GM21529 (cell line): ENCODE measurements at regions not wholly inside any gene's neighbourhood (a gene's known extent, or its start where the extent isn't known, plus 50 kb on each side); places are given as distances from the start of the nearest gene placed in this dataset.
"Not testable (repeated sequence)": the region's sequence is repeated elsewhere in the genome, so short reads cannot be mapped to it uniquely, and the experiment has no call there.

Experiments used
- ATAC-seq: cut with Tn5 transposase; IDR thresholded peaks from one replicate; pipeline ENCODE4 v1.9.1; 2021; ENCODE audit not compliant: unreplicated experiment

DNA sequence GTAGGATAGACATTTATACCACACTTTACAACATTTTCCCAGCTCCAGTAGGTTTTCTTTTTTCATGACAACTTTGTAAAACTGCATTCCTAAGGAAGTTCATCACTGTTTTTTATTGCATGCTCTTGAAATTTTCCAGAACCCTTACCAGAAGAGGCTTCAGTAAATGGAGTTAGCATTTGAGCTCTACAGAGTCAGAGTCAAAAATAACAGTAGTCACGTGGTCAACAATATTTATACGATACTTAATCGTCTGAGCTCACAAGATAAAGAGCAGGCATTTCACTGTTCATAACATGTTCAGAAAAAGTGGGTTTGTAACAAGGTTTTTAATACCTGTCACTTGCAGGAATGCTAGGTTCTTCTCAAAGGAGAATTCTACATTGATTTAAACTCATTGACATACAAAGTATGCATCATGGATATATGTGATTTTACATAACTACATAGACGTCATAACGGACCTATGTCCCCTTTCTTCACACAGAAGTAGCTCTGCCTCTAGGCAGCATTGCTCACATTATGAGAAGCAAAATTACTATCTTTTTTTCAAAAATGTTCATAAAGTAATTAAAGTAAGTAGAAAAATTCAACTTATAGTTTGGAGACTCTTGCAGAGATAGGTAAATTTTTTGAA is 187.0 kb upstream of the COL3A1 start:
- ATAC-seq, result no peak

DNA sequence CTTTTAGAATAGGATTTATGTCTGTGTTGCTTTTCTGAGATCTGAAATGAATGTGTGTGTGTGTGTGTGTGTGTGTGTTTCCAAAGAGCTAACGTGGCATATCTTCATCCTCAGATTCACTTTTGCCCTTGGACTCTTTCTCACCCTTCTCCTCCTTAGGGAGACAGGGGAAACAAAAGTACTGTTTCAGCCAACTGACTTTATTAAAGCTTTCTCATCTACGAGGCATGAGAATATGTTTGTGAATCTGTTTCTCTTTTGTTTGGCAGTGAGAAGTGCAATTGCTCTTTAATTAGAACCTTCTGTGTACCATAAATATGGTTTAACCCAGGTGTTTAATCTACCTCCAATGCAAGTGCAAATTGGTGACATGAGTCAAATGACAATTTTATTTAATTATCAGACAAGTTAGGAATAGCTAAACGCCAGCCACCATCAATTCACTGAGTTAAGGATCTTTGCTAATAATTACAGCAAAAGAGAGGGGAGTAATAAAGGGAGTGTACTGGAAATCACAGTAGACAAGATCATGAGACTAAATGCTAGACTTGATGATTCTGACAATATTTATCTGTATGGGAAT is 186.4 kb upstream of the COL3A1 start:
- no peak for ATAC-seq

DNA sequence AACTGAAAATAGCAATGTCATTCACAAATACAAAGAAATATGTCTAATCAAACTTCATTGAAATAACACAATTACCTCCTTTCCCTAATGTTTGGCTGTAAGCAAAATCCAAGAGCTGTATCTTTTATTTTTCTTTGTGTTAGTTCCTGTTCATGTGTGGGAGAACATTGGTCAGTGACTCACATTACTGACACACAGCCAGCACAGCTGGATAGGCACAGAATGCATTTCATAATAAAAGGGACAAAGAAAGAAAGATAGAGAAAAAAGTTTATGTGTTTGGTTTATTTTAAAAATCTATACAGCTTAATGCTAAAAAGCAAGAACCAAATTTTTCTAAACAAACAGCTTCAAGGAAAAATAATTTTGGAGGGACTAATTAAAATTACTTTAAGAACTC is 185.6 kb upstream of the COL3A1 start:
- ATAC-seq, result no peak

DNA sequence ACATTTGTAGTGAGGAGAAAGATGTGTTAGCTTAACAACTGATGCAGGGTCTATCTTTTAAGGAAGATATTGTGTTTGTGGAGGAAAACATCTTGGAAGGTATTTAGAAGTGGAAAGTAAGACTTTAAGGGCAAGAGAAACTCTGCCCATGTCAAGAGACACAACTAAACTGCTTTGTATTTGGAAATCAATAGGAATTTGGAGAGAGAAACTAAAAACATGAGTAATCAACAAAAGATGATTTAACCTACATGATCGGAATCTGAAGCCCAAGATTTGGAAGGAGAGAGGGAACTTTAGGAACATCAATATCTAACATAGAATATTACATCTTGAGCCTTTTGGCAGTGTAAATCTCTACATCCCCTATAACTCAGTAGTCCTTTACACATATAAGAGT is 184.2 kb upstream of the COL3A1 start:
- no peak for ATAC-seq

DNA sequence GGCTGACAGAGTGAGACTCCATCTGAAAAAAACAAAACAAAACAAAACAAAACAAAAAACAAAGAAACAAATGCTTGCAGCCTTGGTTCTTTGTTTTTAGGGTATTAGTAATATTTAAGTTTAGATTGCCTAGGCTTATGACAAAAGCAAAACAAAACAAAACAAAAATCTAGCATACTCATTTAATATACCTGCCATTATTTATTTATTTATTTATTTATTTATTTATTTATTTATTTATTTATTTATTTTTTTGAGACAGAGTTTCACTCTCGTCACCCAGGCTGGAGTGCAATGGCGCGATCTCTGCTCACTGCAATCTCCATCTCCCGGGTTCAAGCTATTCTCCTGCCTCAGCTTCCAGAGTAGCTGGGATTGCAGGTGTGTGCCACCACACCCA is 179.7 kb upstream of the COL3A1 start:
- not testable (repeated sequence) for ATAC-seq

DNA sequence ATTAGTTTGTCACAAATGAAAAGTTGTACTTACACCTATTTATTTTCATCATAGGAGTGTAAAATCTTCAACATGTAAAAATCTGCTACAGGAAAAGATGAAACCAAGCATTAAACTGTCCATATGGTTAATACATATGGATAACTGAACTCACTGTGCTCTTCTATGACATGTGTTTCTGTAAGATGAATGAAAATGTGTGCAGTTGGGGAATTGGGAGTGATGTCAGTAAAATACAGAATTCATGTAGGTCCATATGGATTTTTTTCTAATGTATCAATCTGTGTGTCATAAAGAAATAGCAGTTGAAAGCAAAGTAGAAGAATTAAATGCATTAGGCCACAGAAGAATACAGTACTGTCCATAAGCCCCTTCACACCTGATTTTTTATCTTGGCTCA is 178.4 kb upstream of the COL3A1 start:
- no peak for ATAC-seq

DNA sequence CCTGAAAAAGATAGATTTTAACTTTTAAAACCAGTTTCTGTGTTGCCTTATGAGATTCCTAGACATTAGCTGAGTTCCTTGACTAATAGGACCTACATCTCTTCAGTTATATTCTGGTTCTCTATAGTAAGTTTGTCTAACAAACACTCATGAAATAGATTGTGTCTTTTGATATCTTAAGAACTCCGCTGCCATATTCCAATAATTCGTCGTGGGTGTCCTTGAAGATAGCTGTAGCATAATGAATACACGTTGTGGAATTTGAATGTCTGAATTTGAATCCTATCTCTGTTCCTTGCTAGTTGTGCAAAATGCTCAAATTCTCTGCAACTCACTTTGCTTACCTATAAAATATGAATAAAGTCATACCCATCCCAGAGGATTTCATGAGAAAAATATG is 176.8 kb upstream of the COL3A1 start:
- no peak for ATAC-seq

DNA sequence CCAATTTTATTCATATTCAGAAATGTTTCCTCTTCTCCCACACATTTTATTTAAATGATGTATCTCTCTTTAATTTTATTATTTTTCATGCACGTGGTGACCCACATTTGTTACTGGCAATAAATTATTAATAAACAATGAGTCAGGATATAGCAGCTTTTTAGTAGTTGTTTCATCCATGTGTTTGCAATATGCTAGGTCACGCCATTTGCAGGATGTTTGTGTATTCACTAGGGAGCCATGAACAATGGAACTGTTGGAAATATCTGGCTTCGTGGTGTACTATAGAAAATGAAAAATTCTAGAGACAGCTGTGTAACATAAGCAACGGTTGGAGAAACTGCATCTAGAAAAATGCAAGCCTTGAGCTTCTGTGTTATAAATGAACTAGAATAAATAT is 176.0 kb upstream of the COL3A1 start:
- ATAC-seq, result no peak

DNA sequence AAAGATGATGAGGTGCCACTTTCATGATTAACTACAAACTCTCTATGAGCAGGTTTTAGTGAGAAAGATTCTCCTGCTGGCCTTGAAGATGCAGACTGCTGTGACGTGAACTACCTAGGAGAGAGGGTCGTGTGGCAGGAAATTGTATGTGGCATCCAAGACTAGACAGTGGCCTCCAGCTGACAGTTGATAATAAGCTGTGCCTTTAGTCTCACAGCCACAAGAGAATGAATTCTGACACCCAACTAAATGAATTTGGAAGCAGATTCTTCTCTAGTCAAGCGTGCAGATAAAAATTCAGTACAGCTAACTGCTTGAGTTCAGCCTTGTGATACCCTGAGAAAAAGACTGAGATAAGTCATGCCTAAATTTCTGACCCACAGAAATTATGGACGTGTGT is 169.0 kb upstream of the COL3A1 start:
- no peak for ATAC-seq

DNA sequence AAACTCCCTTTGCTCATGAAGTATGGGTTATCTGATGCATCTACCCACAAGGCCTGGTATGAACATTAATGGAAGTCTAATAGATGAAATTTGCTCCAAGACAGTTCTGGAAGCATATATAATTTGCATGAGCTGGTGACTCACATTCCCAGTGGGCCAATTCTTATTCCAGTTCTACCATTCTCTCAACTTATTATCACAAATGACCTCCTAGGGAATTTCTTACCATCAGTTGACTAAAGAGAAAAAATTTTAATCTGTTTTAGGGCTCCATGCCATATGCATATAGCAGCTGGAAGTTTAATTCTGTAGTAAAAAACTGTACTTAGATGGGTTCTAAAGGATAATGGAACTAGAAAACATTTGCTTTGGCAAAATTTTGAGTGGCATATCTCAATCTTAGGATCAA is 165.2 kb upstream of the COL3A1 start:
- ATAC-seq, result no peak

DNA sequence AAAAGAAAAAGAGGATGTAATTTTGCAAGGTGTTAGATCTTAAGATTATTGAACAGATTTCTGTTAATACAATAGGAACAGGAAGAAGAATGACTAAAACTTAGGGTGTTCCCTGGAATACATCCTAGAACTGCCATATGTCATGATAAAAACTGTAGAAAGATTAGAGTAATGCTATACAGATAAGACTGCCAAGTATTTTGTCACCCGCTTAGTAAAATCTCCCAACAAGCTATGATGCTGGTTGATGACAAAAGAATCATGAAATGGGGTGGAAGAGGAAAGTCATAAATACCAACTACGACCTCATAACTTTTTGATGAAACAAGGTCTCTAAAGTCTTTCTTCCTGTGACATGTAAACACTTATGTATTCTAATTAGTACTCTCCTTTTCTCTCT is 163.6 kb upstream of the COL3A1 start:
- ATAC-seq, result no peak

DNA sequence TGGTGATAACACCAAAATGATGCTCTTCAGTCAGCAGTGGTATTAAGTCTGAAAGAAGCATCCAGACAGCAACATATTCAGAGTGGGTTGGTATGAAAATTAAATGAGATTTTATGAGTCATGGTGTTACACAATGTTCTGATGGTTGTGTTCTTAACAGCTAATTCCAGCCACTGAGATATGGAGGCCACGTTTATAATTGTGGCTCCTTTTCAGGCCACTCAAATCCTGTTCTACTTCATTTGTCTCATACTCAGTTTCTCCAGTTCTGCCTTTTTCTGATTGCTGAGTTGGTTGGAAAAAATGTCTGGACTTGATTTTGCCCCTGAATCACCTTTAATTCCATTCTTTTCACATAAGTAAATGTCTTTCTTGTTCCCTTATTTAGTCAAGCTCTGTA is 162.7 kb upstream of the COL3A1 start:
- no peak for ATAC-seq

DNA sequence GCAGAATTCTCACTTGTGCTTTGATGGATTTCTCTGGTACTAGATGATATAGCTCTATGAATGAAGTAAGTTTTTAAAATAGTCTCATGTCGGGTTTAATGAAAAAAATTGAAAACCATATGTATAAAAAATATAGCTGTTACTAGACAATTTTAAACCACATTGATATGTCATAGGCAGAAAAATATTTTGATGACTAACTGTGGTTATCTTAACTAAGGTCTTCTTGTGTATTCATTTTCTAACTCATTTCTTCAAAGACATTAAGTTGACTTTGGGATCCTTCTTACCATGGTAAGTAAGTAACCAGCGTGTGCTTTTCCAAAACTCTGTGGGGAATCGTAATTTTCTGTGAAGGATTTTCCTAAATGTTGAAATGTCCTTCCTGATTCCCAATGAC is 160.9 kb upstream of the COL3A1 start:
- no peak for ATAC-seq

DNA sequence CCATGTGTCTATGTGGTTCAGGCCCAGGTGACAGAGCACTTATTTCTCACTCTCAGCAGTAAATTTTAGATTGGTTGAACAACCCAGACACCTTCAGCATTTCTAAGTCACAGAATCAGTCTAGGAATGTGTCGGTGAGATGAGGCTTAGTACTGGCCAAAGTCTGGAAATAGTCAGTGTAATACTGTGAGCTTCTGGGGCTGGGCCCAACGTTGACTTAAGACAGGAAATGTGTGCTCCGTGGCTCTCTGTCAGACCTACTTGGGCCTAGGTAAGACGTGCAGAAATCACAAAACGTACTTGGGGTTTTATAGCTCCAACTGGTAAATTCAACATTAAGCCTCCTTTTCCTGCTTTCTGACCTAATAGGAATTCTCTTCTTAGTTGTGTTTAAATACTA is 160.3 kb upstream of the COL3A1 start:
- ATAC-seq, result no peak

DNA sequence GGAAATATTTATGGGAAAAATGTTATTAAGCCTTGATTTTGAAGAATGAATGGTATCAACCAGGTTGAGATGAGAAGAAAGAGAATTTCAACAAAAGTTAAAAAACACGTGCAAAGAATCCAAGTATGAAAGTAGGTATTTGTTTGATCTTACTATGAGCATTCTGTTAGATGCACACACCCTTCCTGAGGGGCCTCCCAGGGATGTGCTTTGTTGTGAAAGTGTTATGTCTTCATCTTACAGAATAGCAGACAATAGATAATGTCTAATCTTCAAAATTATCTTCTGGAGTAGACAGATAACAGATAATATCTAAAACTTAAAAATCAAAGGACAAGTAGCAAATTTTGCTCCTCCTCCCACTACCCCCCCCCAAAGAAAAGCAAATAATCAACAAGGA is 155.2 kb upstream of the COL3A1 start:
- ATAC-seq, result no peak

DNA sequence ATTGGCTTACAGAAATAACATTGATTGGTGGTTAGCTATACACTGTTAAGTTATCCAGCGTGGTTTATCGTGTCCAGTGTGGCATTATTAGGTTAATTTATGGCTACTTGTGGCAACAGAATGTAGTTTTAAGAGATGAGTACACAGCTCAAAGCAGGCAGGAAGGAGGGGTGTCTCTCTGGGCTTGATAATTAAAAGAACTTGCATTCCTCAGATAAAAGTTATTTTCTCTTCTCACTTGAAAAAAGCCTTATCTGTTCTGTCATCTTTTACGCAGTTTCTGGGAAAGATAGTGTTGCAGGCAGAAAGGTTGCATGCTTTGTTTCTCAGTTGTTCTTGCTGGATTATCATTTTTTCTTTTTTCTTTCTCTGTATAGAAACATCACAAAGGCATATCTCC is 154.4 kb upstream of the COL3A1 start:
- no peak for ATAC-seq

DNA sequence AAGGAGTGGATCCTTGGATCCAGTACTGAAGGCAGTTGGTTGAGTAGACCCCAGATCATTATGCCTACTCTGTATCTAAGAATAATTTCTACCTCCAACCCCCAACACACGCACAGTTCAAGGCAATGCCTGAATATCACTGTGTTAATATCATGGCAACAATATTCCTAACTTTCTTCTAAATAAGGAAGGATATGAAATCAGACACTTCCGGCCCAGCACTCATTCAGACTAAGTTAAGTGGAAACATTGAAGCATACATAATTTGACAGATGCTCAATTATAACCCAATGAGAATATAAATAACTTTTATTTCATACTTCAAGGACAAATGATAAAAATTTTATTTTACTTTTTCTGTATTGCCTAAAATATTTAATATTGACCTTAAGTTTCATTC is 153.6 kb upstream of the COL3A1 start:
- no peak for ATAC-seq

DNA sequence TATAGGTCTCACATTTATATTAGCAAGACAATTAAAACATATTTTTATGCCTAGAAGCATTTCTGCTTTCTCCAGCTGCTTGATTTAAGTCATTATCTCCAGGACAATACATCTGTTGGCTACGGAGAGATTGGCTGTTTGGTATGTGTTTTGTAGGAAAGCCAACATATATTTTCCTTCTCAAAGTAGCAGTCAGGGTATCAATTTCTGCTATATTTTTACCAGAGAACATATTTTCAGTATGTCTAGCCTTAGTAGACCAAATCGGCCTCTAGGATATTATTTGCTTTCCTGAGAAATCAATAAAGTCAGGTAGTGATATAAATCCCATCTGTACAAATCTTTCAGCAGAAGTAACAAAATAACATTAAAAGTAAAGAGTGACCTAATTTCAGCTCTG is 150.0 kb upstream of the COL3A1 start:
- no peak for ATAC-seq

DNA sequence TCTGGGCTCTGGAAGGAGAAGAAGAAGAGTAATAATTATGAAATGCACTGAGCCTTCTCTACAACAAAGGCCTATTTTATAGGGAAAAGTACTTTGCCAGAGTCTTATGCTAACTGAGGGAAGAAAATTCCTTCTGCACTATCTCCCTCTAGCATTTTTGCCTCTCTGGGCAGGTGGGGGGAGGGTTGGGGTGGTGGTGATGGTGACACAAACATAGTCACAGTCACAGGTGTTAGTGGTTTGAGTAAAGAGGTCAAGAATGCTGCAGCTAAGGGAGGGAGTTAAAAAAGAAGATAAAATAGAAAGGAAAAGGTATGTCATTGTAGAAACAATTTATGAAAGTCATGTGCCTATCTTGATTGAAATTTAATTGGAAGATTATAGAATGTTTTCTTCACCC is 140.8 kb upstream of the COL3A1 start:
- no peak for ATAC-seq

DNA sequence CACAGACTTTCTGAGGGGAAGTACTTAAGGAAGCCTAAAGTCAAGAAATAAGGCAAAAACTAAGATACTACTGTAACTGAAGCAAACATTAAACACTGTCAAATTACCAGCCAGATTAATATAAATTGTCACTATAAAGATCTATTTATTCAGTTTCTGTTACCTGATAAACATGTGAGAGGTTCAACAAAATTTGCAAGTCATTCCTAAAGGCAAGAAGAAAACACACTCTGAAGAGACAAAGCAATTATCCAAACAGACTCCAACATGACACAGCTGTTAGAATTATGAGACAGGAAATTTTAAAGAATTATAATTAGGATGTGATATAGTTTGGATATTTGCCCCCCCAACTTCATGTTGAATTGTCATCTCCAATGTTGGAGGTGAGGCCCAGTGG is 140.4 kb upstream of the COL3A1 start:
- no peak for ATAC-seq

DNA sequence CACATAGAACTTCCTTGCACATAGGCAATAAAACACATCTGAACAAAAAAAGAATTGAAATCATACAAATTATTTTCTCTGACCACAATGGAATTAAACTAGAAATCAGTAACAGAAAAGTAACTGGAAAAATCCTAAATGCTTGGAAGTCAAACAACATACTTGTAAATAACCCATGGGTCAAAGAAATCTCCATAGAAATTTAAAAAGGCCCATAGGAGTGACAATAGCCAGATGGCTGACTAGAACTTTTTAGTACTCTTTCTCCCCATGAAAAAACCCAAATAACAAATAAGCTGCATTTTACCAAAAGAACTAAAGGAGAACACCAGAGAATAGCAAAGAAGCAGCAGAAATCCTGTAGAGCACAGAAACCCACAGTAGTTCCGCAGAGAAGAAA is 139.2 kb upstream of the COL3A1 start:
- no peak for ATAC-seq

DNA sequence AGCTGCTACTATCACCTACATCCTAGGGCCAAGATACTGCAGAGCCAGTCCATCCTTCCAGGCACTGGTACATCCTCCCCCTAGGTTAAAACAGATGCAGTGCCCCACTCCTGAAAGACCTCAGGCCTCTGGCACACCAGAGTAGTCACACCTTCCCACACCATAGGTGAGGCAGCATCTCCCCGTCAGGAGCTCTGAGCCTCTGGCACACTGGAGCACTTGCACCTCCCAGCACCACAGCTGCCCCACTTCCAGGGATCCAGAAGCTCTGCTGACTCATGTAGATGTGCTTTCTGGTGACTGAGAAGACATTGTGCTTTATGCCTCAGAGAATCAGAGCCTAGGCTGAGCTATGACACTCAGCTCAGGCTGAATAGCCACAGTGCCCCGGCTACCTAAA is 138.4 kb upstream of the COL3A1 start:
- ATAC-seq, result no peak

DNA sequence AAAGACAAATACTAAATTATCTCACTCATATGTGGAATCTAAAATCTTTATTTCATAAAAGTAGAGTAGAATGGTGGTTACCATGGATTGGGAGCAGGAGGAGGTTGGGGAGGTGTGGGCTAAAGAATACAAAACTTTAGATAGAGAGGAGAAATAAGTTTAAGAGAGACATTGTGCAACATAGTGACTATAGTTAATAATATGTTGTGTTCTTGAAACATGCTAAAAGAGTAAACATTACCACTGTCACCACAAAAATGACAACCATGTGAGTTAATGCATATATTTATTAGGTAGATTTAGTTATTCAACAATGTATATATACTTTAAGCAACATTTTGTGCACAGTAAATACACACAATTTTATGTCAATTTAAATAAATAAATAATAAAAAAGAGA is 128.5 kb upstream of the COL3A1 start:
- ATAC-seq, result no peak
